Astrocyte (in vitro differentiated cells and primary cell): ENCODE measurements at regions not wholly inside any gene's neighbourhood (a gene's known extent, or its start where the extent isn't known, plus 50 kb on each side); places are given as distances from the start of the nearest gene placed in this dataset.

ENCODE experiments used
- DNase-seq: peaks from one replicate; pipeline ENCODE4 v3.0.0-alpha.2; 2010; ENCODE audit warnings: low read depth
- FAIRE-seq: peaks from 2 replicates; lab custom pipeline; 2011; peaks lifted over from hg19 to GRCh38; lab: Jason Lieb, UNC
- H2AFZ ChIP-seq: 2 replicates; pipeline ENCODE4 v1.6.0; 2012; ENCODE audit warnings: low read depth, low read length, inconsistent platforms
- H3K27ac ChIP-seq: 2 replicates; pipeline ENCODE4 v1.5.1; 2011; ENCODE audit warnings: low read depth, low read length, inconsistent platforms
- H3K27me3 ChIP-seq: 2 replicates; pipeline ENCODE4 v1.6.0; 2011; ENCODE audit warnings: low read length, inconsistent platforms; ENCODE audit not compliant: insufficient read depth
- H3K36me3 ChIP-seq: 2 replicates; pipeline ENCODE4 v1.5.1; 2011; ENCODE audit warnings: low read length, inconsistent platforms; ENCODE audit not compliant: insufficient read depth
- H3K4me1 ChIP-seq: 2 replicates; pipeline ENCODE4 v1.5.1; 2011; ENCODE audit warnings: low read length, inconsistent platforms; ENCODE audit not compliant: insufficient read depth
- H3K4me2 ChIP-seq: 2 replicates; pipeline ENCODE4 v1.6.0; 2012; ENCODE audit warnings: low read length, inconsistent platforms
- H3K4me3 ChIP-seq: 2 replicates; pipeline ENCODE4 v1.5.1; 2011; ENCODE audit warnings: low read depth, mild to moderate bottlenecking, low read length, inconsistent platforms; ENCODE audit not compliant: insufficient read depth
- H3K79me2 ChIP-seq: 2 replicates; pipeline ENCODE4 v1.6.0; 2012; ENCODE audit warnings: mild to moderate bottlenecking, low read length, inconsistent platforms; ENCODE audit not compliant: insufficient read depth
- H3K9ac ChIP-seq: 2 replicates; pipeline ENCODE4 v1.6.0; 2012; ENCODE audit warnings: mild to moderate bottlenecking, low read length, inconsistent platforms
- H3K9me3 ChIP-seq: 2 replicates; pipeline ENCODE4 v1.5.1; 2012; ENCODE audit warnings: low read depth, mild to moderate bottlenecking, low read length, inconsistent platforms; ENCODE audit not compliant: insufficient read depth
- H4K20me1 ChIP-seq: 2 replicates; pipeline ENCODE4 v1.6.0; 2012; ENCODE audit warnings: low read length, inconsistent platforms; ENCODE audit not compliant: insufficient read depth
- H3K27ac Mint-ChIP-seq: one replicate; pipeline ENCODE4 v1.8.0; 2021; ENCODE audit warnings: mild to moderate bottlenecking, mixed read lengths; ENCODE audit not compliant: unreplicated experiment
- H3K27me3 Mint-ChIP-seq: one replicate; pipeline ENCODE4 v1.8.0; 2021; ENCODE audit warnings: low read depth, mixed read lengths; ENCODE audit not compliant: unreplicated experiment
- H3K36me3 Mint-ChIP-seq: one replicate; pipeline ENCODE4 v1.8.0; 2021; ENCODE audit warnings: low read depth, mixed read lengths; ENCODE audit not compliant: unreplicated experiment
- H3K4me1 Mint-ChIP-seq: one replicate; pipeline ENCODE4 v1.8.0; 2021; ENCODE audit warnings: low read depth, mixed read lengths; ENCODE audit not compliant: unreplicated experiment
- H3K4me3 Mint-ChIP-seq: one replicate; pipeline ENCODE4 v1.8.0; 2021; ENCODE audit warnings: mild to moderate bottlenecking, moderate library complexity, mixed read lengths; ENCODE audit not compliant: unreplicated experiment
- H3K9me3 Mint-ChIP-seq: one replicate; pipeline ENCODE4 v1.8.0; 2021; ENCODE audit warnings: mild to moderate bottlenecking, mixed read lengths; ENCODE audit not compliant: unreplicated experiment
- CTCF ChIP-seq: IDR thresholded peaks from 2 replicates; pipeline ENCODE4 v1.5.1; 2011; ENCODE audit warnings: low read depth, mild to moderate bottlenecking, inconsistent platforms, low read length, moderate library complexity; ENCODE audit not compliant: insufficient read depth
- EZH2 ChIP-seq: IDR thresholded peaks from 2 replicates; pipeline ENCODE4 v1.6.1; 2012; ENCODE audit warnings: mild to moderate bottlenecking, low read length, inconsistent platforms; ENCODE audit not compliant: insufficient read depth

- Histone ChIP-seq H3K27me3 (no peaks in the 10 kb centered on the region), H3K79me2 (no peaks in the 10 kb centered on the region), H2AFZ (no peak overlapping the region), H3K4me1 (no peaks in the 10 kb centered on the region), H3K36me3 (no peaks in the 10 kb centered on the region), H3K4me3 (no peak overlapping the region), H3K27ac (no peak overlapping the region), H3K4me2 (no peak overlapping the region), H3K9me3 (no peaks in the 10 kb centered on the region), H3K9ac (no peak overlapping the region), H4K20me1 (no peaks in the 10 kb centered on the region)
- no peak overlapping the region for H3K27ac Mint-ChIP-seq
- no peaks in the 10 kb centered on the region for H3K4me1 Mint-ChIP-seq
- peaks cover 13% of the 10 kb centered on the region for H3K27me3 Mint-ChIP-seq
- no peaks in the 10 kb centered on the region for H3K36me3 Mint-ChIP-seq
- FAIRE-seq, result no peak
- peaks cover 10% of the 10 kb centered on the region for H3K9me3 Mint-ChIP-seq
- TF ChIP-seq CTCF (no peak), EZH2 (no peak)
- no peak for DNase-seq
- no peak overlapping the region for H3K4me3 Mint-ChIP-seq
These were observed 235.2 kb upstream of the MSX2 start for GRCh38 chr5:174489215-174489614.

- FAIRE-seq (no peak), DNase-seq (no peak)
- Mint-ChIP-seq H3K9me3 (peaks cover 5% of the 10 kb centered on the region), H3K27me3 (peaks cover 11% of the 10 kb centered on the region), H3K4me3 (no peak overlapping the region), H3K36me3 (no peaks in the 10 kb centered on the region), H3K27ac (no peak overlapping the region), H3K4me1 (no peaks in the 10 kb centered on the region)
- Histone ChIP-seq H3K4me2 (no peak overlapping the region), H4K20me1 (no peaks in the 10 kb centered on the region), H3K27me3 (no peaks in the 10 kb centered on the region), H3K9ac (no peak overlapping the region), H3K36me3 (no peaks in the 10 kb centered on the region), H2AFZ (no peak overlapping the region), H3K4me1 (no peaks in the 10 kb centered on the region), H3K27ac (no peak overlapping the region), H3K9me3 (no peaks in the 10 kb centered on the region), H3K79me2 (no peaks in the 10 kb centered on the region), H3K4me3 (no peak overlapping the region)
- no peak for TF ChIP-seq CTCF
- no peak for TF ChIP-seq EZH2
These were observed 234.3 kb upstream of the MSX2 start for GRCh38 chr5:174489920-174490597.

GRCh38 chr5:174490728-174491127 is 233.7 kb upstream of the MSX2 start:
- TF ChIP-seq EZH2 (no peak), CTCF (no peak)
- Histone ChIP-seq H3K36me3 (no peaks in the 10 kb centered on the region), H3K9ac (no peak overlapping the region), H2AFZ (no peak overlapping the region), H3K4me3 (no peak overlapping the region), H3K79me2 (no peaks in the 10 kb centered on the region), H3K27ac (no peak overlapping the region), H3K4me2 (no peak overlapping the region), H3K4me1 (no peaks in the 10 kb centered on the region), H4K20me1 (no peaks in the 10 kb centered on the region), H3K27me3 (no peaks in the 10 kb centered on the region), H3K9me3 (no peaks in the 10 kb centered on the region)
- no peak overlapping the region for H3K27ac Mint-ChIP-seq
- peaks cover 11% of the 10 kb centered on the region for H3K27me3 Mint-ChIP-seq
- FAIRE-seq (no peak), DNase-seq (no peak)
- no peaks in the 10 kb centered on the region for H3K36me3 Mint-ChIP-seq
- H3K4me1 Mint-ChIP-seq, result no peaks in the 10 kb centered on the region
- peaks cover 3% of the 10 kb centered on the region for H3K9me3 Mint-ChIP-seq
- H3K4me3 Mint-ChIP-seq, result no peak overlapping the region
